Stromal cell of bone marrow (primary cell): ENCODE measurements at regions not wholly inside any gene's neighbourhood (a gene's known extent, or its start where the extent isn't known, plus 50 kb on each side); places are given as distances from the start of the nearest gene placed in this dataset.
"Not testable (repeated sequence)": the region's sequence is repeated elsewhere in the genome, so short reads cannot be mapped to it uniquely, and the experiment has no call there.

Experiments used
- DNase-seq: peaks from one replicate; pipeline ENCODE4 v3.0.0-alpha.2; 2012; ENCODE audit warnings: low read depth

DNA sequence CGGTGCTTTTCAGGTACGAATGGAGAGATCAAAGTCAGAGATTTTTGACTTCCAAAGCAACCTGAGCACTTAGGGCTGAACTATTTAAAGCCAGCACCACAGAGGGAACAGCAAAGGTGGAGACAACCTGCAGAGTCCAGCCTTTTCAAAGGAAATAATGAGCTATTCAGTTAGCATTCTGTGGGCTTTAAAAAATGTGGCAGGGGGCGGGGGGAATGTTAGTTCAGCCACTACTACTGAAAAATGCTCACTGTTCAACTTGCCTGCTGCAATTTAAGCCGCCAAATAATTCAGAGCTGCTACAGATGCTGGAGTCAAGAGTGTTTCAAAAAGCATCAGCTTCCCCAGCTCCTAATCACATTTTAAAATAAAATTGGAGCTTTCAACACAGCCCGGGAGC lies 473.3 kb upstream of the PLXNA2 start:
- DNase-seq = no peak

DNA sequence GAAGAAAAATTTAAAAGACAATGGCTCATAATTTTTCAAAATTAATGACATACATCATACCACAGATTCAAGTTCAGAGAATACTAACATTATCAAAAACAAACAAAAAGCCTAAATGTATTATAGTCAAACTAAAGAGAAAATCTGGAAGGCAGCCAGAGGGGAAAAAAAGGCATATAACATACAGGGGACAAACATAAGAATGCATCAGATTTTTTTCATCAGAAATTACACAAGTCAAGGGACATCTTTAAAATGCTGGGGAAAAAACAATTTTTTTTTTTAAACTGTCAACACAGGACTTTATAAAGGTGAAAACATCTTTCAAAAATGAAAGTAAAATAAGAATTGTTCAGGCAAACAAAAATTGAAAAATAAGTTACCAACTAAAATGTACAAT lies 478.4 kb upstream of the PLXNA2 start:
- no peak for DNase-seq

DNA sequence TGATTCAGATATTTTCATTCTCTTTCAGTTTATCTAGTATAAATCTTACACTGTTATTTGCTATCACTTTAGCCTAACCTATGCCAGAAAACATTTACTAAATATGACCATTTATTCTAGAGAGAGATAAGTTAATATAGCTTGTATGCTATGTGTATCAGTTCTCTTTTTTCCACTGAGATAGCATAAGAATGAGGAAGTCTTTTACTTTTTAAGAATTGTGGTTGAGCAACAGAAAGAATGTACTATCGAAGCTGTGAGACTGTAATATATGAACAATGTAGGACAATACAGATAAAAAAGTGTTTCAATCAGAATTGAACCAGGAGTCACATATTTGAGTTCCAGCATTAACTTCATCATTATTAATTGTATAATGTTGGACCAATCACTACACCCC lies 479.9 kb upstream of the PLXNA2 start:
- no peak for DNase-seq

DNA sequence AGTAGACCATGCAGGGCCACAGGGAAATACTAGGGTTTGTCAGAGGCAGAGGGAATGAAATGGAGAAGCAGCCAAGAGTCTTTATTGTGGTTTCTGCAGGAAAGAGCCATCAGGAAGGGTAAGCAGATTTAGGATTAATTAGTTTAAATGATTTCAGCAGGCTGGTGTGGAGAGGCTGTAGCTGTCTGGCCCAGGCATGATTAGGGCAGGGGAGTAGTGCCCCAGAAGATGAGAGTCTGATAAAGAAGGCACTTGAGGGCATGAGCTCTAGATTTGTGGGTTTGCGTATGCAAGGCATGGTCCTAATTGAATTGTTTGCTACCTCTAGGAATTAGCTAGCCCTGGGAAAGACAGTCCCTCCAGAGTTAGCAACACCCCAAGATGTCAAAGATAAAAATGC lies 484.6 kb upstream of the PLXNA2 start:
- DNase-seq = no peak

DNA sequence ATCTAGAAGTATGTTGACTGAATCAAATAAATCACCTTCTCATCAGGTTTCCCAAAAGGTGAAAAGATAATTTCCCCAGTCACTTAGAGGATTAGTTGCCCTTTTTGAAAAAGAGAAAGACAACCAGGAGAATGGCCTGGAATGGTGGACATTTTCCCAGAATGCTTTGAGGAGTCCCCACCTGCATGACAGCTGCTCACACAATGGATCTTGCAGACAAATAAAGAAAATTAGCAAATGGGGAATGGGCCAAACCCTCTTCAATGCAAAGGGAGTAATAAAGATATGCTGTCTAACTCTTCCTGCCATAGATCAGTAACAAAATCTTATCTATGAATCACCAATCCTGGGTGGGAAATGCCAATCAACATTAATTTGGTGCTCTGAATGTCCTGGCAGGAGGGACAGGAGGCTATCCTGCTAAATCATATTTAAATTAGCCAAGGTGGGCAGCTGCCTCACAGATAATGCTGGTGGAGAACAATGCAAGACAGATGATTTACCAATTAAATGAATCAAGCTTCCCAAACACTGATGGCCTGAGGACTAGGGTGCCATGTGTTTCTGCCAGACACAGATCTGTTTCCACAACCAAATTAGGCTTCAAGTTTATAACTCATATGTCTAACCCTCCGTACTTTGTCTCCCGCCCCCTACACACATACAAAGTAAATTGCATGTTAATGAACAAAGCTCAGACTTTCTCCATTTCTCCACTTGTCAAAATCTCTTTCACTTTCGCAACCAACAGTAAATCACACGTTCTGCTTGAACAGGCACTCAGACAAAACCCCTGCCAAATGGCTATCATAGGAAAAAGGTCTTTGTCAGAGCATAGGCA lies 488.0 kb upstream of the PLXNA2 start:
- no peak for DNase-seq

DNA sequence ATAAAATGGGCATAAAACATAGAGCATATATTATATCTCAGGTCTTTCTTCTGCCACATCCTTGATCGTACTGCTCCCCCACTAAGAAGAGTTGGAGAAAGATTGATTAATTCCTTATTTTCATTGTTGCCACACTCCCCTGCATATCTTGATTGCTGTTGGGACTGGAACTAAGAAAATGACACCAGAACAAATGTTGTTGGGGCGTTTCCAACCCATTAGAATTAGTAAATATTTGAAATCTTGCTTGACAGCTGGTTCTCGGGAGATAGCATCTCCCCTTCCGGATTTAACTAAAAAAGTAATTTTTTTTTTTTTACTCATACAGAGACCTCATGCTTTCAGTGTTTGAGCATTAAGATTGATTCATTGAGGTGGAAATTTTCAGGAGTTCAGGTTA lies 493.0 kb upstream of the PLXNA2 start:
- DNase-seq = no peak

DNA sequence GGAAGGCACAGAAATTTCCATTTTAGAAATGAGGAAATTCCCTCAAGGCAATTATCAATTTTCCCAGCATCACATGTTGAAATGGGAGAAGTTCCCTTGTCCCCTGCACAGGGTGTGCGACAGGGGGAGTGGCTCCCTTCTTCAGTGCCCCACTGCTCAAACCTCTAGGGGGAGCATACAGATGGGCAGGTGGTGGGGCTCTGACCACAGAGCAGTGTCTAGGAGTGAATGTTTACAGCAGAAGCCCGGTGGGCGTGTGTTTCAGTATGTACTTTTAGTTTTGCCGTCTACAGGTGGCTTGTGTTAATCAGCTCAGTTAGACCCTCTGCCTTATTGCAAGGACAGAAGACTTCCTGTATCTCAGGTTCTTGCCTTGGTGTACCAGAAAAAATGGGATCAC lies 493.7 kb upstream of the PLXNA2 start:
- no peak for DNase-seq

DNA sequence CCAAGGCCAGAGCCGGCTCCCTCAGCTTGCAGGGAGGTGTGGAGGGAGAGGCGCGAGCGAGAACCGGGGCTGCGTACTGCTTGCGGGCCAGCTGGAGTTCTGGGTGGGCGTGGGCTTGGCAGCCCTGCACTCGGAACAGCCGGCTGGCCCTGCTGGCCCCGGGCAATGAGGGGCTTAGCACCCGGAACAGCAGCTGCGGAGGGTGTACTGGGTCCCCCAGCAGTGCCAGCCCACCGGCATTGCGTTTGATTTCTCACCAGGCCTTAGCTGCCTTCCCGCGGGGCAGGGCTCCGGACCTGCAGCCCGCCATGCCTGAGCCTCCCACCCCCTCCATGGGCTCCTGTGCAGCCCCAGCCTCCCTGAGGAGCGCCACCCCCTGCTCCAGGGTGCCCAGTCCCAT lies 495.5 kb upstream of the PLXNA2 start:
- not testable (repeated sequence) for DNase-seq

DNA sequence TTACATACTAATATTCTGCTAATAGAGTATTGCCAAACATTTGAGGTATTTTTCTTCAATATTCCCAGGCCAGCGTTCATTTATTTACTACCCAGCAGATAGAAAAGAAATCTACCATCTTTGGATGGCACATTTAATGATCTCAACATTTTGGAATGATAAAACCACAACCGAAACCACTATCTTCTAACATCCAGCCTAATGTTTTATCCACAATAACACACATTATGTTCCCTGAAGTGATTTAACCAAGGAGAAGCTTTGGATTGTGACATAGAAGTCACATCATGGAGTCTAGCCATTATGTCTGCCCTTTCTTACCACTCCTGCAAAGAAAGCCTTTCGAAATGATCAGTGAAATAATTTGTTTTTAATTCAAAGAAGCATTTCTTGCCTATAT lies 497.1 kb upstream of the PLXNA2 start:
- DNase-seq = no peak

DNA sequence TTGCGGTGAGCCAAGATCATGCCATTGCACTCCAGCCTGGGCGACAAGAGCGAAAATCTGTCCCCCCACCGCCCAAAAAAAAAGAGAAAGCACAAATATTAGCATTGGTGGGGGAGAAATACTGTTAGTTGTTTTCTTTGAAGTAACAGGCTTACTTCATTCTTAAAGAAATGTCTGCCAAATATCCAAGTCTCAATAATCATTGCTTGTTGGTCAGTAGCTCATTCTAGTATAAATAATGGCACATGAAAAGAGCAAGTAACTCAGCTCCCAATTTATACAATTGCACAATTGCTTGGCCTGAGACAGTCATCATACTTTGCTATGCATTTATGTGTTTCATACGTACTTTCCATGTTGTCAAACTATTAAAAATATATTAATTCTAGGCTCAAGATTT lies 499.2 kb upstream of the PLXNA2 start:
- no peak for DNase-seq

DNA sequence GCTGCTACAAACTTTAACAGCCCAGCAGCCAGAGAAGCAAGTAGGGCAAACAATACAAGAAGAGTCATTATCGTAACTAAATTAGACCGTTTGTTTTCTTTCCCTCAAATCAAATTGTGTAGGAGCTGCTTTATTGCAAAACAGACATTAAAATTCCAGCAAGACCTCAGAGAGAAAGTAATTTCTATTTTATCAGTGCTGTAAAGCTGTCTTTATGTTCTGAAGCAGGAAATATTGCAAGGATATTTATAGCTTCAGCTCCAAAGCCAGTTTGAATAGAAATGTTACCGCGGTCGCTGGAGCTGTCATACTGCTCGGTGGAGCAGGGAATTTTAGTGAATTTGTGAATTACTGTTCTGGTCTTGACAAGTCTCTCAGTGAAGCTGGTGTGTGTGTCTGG lies 503.8 kb upstream of the PLXNA2 start:
- DNase-seq = no peak

DNA sequence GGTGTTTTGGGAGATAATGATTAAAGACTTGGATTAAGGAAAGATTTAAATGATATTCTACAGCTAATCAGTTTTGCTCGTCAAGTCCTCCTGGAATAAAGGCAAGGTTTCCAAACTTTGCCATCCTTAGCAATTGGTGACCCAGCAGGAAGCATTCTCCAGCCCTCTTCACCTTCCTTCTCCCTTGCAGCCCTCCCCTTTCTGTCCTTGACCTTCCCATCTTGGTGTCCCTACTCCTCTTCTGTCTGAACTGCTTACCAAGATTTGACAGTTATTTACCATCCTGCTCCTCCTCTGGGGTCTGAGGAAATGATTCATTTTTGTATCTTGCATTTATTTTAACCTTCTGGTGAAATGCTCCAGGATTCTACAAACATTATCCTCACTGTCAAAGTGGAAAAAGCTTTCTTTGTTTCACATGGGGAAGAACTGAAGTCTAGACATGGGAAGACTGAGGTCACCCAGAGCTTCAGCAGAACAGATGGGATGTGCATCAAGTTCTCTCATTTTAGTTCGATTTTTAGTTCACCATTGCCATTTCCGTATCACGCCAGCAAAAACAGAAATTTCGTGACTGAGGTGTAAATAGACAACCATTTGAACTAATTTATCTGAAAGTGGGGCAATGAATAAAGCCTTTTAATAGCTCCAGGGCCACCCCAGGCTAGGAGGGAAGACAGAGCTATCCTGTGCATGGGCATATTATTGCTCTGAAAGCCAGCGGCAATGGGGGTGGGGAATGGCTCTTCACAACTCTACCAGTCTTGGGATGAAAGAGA lies 504.4 kb upstream of the PLXNA2 start:
- DNase-seq = no peak

DNA sequence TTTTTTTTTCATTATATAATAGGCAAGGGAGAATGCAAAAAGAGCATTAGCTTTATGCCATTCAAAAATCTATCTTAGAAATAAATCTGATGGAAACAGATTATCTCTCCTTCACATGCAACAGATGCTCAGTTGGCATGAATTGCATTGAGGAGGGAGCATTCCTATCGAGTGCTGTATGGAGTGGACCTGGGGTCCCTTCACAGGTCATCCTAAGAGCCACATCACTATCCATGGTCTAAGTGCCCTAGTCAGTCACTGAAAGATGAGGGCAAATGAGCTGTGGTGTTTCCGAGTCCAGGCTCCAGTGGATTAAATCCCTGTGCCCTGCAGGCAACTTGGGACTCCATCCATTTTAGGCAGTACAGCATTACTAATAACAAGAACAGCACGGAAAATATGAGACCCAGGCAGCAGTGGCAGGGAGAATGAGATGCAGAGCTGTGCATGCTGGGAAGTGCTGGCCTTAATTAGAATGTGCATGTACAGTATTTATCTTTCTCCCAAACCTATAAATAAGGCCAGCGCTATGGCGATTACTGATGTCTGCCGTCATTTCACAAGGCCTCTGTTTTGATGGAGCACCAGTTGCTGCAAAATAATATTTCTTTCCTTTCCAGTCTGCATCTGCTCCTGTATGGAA lies 512.3 kb upstream of the PLXNA2 start:
- no peak for DNase-seq

DNA sequence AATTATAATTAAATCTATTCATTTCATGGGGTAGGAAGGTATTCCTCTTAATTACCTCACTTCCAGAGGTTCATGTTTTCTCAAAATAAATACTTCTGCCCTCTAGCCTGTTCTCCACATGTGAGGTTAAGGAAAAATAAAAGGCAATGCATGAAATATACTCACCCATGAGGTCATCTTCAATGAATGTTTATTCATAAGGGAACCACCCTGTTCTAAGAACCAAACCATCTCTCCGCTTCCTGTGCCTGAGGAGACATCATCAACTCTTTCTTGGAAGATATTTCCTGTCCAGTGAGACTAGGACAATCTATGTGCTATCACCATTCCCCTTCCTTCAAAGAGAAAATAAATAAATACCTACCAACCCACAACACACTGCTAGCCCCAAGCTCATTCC lies 513.7 kb upstream of the PLXNA2 start:
- DNase-seq = no peak

DNA sequence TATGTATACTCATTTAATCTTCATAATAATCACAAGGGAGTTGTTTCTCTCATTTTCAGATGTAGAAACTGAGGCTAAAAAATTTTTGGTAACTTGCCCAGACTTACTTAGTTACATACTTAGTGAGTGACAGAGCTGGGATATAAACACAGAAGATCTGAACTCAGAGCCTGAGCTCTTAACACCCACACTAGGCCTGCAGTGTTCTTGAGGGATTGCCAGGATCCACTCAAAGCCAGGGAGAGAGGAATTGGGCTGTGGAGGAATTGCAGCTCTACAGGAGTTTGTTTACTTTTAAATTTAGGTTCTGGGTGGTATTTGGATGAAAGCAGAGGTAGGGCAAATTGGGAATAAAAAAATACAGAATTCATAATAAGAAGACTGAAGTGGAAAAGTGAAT lies 515.1 kb upstream of the PLXNA2 start:
- DNase-seq = no peak

DNA sequence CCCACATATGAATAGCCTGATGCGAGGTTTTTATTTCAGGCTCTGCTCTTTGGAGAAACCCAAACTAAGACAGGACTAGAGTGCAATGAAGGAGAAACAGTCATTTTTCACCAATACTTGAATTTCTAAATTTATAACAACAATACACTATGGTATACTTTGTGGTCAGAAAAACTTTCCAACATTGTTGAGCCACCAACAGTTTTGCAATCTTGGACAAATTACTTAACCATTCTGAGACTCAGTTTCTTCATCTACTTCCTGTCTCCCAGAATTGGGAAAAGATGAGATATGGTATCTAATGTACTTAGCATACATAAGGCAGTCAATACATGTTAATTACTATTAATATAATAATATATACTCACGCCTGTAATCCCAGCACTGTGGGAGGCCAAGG lies 519.8 kb upstream of the PLXNA2 start:
- DNase-seq = no peak

DNA sequence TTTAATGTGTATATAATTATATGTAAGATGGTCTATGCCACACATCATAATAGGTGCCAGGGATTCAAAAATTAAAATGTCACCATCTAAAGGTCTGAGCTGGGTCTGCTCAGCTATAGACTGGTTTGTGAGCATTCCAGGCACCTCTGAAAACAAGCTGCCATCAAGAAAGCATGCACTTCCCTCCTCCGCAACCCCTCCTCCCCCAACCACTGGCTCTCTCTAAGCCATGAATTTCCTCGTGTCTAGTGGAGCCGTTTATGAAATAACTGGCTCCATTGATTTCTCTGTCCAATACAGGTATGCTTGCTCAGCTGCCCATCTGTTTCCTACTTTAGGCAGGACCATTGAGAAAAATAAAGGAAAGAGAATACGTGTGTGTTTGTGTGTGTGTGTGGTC lies 522.6 kb upstream of the PLXNA2 start:
- DNase-seq = no peak

DNA sequence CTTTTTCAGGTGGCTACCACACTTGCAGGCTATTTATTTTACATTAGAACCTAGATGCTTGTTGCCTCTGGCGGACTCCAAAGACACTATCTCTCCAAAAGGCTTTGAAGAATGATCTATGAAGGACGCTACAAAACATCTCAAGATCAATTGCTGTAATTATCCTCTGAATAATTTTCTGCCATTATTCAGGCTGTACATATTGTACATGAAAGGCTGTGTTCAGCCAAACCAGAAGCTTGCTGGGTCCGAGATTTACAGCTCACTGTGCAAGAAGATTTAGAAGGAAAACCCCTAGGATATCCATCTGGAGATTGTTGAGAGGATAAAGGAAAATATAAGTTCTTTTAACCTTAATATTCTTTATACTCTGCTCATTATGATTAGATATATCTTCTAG lies 523.6 kb upstream of the PLXNA2 start:
- no peak for DNase-seq

DNA sequence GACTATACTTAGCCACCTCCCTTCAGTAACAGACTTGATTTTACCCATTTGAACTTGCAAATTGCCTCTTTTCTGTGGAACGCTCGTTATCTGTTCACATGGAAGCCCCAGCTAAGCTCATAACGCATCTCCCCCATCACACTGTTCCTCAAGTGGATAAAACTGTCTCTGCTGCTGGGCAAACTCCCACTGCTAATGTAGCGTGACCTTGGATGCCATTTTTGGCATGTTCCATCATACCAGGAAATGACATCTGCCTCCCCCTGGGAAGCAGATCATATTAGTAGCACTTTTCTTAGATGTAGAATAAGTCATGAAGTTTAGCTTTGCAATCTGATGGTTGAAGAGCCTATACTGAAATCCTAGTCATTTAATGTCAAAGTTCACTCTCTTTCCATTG lies 528.7 kb upstream of the PLXNA2 start:
- DNase-seq = no peak

DNA sequence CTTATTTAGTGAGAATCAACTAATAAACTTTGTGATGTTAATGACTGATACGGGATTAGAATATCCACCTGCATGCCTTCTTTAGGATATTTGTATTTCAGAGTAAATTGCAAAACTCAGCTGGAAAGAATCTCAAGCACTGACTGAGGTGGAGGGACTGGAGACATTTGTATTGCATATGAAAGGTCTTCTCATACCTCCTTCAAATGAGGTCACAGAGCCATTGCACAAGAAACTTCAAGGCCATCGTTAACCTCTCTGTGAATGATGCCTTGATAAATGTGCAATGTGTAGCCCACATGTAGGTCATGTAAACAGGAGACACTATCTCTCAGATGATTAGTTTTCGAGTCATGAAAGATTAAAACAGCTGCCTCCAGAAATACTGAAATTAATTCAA lies 531.7 kb upstream of the PLXNA2 start:
- no peak for DNase-seq

DNA sequence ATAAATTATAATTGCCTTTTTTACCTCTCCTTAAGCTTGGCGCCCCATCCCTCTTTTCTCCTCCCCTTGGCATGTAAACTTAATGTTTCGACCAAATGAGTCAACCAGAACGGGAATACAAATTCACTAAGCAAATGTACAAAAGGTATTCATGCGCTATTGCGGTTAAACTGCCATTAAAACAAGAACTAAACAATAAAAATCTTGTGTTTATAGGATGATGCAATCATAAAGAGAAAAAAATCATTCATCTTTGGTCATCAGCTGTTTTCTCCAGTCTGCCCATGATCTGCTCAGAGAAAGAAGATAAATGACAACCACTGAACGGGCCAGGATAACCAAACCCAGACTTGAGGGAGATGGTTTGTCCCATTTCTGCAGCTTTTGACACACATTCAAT lies 534.2 kb upstream of the PLXNA2 start:
- DNase-seq = no peak

DNA sequence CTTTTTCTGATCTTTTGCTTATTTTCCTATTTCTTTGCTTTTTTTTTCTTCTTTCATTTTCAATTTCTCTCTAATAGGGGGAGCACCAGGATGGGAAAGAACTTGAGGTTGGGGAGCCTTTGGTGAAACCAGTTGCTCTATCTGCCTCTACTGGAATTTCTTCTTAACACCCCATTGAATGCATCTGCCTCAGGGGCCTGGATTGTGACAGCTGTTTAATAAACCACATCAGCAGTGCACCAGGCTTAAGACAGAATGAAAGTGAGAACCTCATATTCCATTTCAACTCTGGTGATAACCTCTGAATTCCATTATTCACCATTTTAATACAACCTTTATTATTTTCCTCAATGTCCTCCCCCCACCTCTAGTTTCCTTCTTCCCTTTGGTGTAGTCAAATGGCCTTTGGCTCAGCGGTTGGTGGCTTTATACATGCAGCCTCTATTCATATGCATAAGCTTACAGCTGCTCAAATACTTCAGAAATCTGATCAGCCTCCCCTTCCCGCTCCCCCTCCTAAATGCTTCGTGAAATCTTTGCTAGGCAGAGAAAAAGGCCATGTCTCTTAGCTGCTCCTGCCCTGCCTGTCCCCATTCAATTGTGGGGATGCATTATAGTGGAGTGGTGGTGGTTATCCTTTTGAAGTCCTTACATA lies 537.3 kb upstream of the PLXNA2 start:
- DNase-seq = no peak

DNA sequence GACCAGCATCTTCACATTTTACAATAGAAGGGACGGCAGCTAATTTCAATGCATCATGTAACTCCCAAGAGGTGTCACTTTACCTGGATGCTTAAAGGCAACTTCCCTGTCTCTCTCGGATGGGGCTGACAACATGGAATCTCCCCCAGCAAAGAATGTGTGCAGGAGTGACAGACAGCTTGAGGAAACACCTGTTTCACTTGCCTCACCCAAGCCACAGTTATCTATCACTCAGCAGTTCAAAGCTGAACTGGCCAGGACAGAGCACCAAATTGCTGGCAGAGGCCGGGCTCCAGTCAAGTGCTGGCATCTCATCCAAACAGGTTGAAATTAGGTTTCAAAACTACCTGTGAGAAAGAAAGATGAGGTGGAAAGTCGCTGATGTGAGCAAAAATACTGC lies 538.0 kb upstream of the PLXNA2 start:
- DNase-seq = no peak
